ENCODE measurements at regions not wholly inside any gene's neighbourhood (a gene's known extent, or its start where the extent isn't known, plus 50 kb on each side); places are given as distances from the start of the nearest gene placed in this dataset.

DNA sequence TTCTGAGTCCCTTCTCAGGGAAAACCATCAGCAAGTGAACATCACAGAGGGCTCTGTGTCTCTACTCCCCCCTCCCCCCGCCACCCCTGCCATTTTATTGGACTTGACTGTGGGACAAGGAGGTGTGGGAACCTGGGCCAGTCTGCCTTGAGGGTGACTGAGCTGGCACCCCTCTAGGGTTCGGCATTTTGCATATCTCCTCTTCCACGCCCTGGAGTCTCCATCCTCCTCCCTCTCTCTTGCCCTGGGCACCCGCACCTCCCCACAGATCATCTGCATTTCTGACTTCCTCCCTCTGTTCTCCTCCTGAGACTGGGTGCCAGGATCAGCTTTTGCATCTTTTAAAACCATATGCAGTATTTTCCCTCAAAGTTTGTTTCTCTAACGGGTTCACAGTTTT is 107.1 kb upstream of the ERRFI1 start:
- H3K9me3 ChIP-seq (ENCODE audit: low read length), result no peaks in the 10 kb centered on the region
- no peak overlapping the region for H3K27ac ChIP-seq (ENCODE audit: extremely low read length, insufficient read depth, low read length)
- peaks cover 51% of the 10 kb centered on the region for H3K4me1 ChIP-seq (ENCODE audit: insufficient read depth, low read length)
- no peak overlapping the region for H2AFZ ChIP-seq (ENCODE audit: low read length)
- 70% methylated on average over 5 of the region's 5 CpGs for WGBS (ENCODE audit: low lambda C conversion rate)
- no peak overlapping the region for H3K4me3 ChIP-seq (replicated peaks in 1 of 3; ENCODE audit: insufficient read depth in 1 of 3, low read depth in 2 of 3, low read length in 3 of 3)
- no peak for ATAC-seq
- in situ Hi-C loops (cut with HindIII; ENCODE audit: extremely low pct_ligation_motif_present, low pct_unique_long_range_greater_than_20kb), result loop anchor here (25.0 kb wide), 1 partner anchor 96 kb away; the partner anchor contains the start of gene ERRFI1
- ChIA-PET POLR2A (interaction anchor here (0.7 to 6.6 kb wide), 11 partner anchors 9 to 107 kb away, joined by 3 to 45 read pairs (median 4); partner anchors contain the start of gene ERRFI1), CTCF (ENCODE audit: low intra/inter-chr PET ratio, low total read pairs) (no interaction called here)
- no peaks in the 10 kb centered on the region for H4K20me1 ChIP-seq (ENCODE audit: insufficient read depth, low read length)
- TF ChIP-seq GFI1 (CRISPR knock-in tag; IDR thresholded peaks at IDR 0.05; ENCODE audit: borderline replicate concordance) (no peak), PLRG1 (conservative IDR thresholded peaks at IDR 0.05) (no peak), POLR2A (IDR thresholded peaks at IDR 0.05; ENCODE audit: insufficient read depth in 1 of 2, low read depth in 2 of 2, low read length in 2 of 2) (no peak), ZMAT5 (CRISPR knock-in tag; IDR thresholded peaks at IDR 0.05; ENCODE audit: borderline replicate concordance, low read depth) (no peak), FOXA1 (IDR thresholded peaks at IDR 0.05) (no peak), FOXA1 (CRISPR knock-in tag; IDR thresholded peaks at IDR 0.05) (no peak), BHLHE40 (IDR thresholded peaks at IDR 0.05; ENCODE audit: low read length) (no peak), DDIT3 (CRISPR knock-in tag; IDR thresholded peaks at IDR 0.05) (no peak), MIER2 (CRISPR knock-in tag; IDR thresholded peaks at IDR 0.05) (no peak), ZNF564 (CRISPR knock-in tag; IDR thresholded peaks at IDR 0.05) (no peak), PREB (CRISPR knock-in tag; IDR thresholded peaks at IDR 0.05) (no peak), NR3C1 (CRISPR knock-in tag; IDR thresholded peaks at IDR 0.05) (no peak), PHF8 (CRISPR knock-in tag; IDR thresholded peaks at IDR 0.05) (no peak), ZNF136 (CRISPR knock-in tag; IDR thresholded peaks at IDR 0.05; ENCODE audit: low read depth) (no peak), CBX5 (CRISPR knock-in tag; IDR thresholded peaks at IDR 0.05; ENCODE audit: borderline replicate concordance) (no peak), POGK (CRISPR knock-in tag; conservative IDR thresholded peaks at IDR 0.05) (no peak), TOPORS (CRISPR knock-in tag; IDR thresholded peaks at IDR 0.05) (no peak), EED (CRISPR knock-in tag; IDR thresholded peaks at IDR 0.05) (no peak)
- TF ChIP-seq, protein P1, sequence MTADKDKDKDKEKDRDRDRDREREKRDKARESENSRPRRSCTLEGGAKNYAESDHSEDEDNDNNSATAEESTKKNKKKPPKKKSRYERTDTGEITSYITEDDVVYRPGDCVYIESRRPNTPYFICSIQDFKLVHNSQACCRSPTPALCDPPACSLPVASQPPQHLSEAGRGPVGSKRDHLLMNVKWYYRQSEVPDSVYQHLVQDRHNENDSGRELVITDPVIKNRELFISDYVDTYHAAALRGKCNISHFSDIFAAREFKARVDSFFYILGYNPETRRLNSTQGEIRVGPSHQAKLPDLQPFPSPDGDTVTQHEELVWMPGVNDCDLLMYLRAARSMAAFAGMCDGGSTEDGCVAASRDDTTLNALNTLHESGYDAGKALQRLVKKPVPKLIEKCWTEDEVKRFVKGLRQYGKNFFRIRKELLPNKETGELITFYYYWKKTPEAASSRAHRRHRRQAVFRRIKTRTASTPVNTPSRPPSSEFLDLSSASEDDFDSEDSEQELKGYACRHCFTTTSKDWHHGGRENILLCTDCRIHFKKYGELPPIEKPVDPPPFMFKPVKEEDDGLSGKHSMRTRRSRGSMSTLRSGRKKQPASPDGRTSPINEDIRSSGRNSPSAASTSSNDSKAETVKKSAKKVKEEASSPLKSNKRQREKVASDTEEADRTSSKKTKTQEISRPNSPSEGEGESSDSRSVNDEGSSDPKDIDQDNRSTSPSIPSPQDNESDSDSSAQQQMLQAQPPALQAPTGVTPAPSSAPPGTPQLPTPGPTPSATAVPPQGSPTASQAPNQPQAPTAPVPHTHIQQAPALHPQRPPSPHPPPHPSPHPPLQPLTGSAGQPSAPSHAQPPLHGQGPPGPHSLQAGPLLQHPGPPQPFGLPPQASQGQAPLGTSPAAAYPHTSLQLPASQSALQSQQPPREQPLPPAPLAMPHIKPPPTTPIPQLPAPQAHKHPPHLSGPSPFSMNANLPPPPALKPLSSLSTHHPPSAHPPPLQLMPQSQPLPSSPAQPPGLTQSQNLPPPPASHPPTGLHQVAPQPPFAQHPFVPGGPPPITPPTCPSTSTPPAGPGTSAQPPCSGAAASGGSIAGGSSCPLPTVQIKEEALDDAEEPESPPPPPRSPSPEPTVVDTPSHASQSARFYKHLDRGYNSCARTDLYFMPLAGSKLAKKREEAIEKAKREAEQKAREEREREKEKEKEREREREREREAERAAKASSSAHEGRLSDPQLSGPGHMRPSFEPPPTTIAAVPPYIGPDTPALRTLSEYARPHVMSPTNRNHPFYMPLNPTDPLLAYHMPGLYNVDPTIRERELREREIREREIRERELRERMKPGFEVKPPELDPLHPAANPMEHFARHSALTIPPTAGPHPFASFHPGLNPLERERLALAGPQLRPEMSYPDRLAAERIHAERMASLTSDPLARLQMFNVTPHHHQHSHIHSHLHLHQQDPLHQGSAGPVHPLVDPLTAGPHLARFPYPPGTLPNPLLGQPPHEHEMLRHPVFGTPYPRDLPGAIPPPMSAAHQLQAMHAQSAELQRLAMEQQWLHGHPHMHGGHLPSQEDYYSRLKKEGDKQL (CRISPR knock-in tag; IDR thresholded peaks at IDR 0.05; ENCODE audit: low read depth), result no peak
- H3K36me3 ChIP-seq (replicated peaks in 1 of 2; ENCODE audit: control insufficient read depth in 1 of 2, insufficient read depth in 2 of 2, low read length in 2 of 2), result no peaks in the 10 kb centered on the region
- intact Hi-C loops (cut with micrococcal nuclease; ENCODE audit: unreplicated experiment), result no loop called here
- no peak for FAIRE-seq
- no peak for DNase-seq (ENCODE audit: low spot score)
- H3K4me2 ChIP-seq (ENCODE audit: low read depth, low read length), result no peak overlapping the region
- no peaks in the 10 kb centered on the region for H3K79me2 ChIP-seq (ENCODE audit: insufficient read depth, low read length)
- no peaks in the 10 kb centered on the region for H3K27me3 ChIP-seq (ENCODE audit: control insufficient read depth in 1 of 2, insufficient read depth in 2 of 2, low read length in 2 of 2)
- no TSS peak for BruUV-seq (replicated peaks)
- no peak overlapping the region for H3K9ac ChIP-seq (ENCODE audit: insufficient read depth, low read depth, low read length)
